MM.1S (cell line): ENCODE measurements at regions not wholly inside any gene's neighbourhood (a gene's known extent, or its start where the extent isn't known, plus 50 kb on each side); places are given as distances from the start of the nearest gene placed in this dataset.

Experiments
- CTCF ChIP-seq: fragments of 300-600 bp; sonication (generic); IDR thresholded peaks from 2 replicates; pipeline ENCODE4 v1.5.1; 2016; ENCODE audit warnings: antibody characterized with exemption, low read length, mixed read lengths
- EZH2 ChIP-seq: fragments of 300-600 bp; sonication (generic); optimal IDR thresholded peaks from 2 replicates; pipeline ENCODE3; 2017; ENCODE audit warnings: low read depth, mild to moderate bottlenecking, antibody characterized with exemption, low read length, mixed read lengths

GRCh38 chr3:34024447-34025240 lies 226.2 kb downstream of the PDCD6IP start:
- no peak for TF ChIP-seq CTCF
- TF ChIP-seq EZH2: no peak
